Dermis blood vessel endothelial cell (primary cell): ENCODE measurements at regions not wholly inside any gene's neighbourhood (a gene's known extent, or its start where the extent isn't known, plus 50 kb on each side); places are given as distances from the start of the nearest gene placed in this dataset.

Experiments used
- DNase-seq: peaks from one replicate; pipeline ENCODE4 v3.0.0; 2010

DNA sequence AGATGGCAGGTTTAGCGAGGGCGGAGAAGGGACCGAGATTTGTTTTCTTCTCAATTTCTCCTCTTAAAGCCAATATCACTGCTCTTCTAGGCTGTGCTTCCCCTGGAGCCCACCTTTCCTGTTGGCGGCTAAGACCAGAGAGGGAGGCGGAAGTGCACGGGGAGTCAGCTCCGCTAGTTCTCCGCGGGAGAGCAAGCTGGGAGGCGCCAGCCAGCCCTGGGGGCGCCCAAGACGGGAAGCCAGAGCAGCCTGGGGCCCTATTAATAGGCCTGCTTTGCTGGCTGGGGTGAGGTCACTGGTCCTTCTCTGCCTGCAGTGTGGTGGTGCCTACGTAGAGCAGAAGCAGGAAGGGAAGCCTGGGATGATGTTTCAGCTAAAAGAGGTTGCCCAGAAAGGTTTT, 61.6 kb downstream of the LSM5 start:
- no peak for DNase-seq

DNA sequence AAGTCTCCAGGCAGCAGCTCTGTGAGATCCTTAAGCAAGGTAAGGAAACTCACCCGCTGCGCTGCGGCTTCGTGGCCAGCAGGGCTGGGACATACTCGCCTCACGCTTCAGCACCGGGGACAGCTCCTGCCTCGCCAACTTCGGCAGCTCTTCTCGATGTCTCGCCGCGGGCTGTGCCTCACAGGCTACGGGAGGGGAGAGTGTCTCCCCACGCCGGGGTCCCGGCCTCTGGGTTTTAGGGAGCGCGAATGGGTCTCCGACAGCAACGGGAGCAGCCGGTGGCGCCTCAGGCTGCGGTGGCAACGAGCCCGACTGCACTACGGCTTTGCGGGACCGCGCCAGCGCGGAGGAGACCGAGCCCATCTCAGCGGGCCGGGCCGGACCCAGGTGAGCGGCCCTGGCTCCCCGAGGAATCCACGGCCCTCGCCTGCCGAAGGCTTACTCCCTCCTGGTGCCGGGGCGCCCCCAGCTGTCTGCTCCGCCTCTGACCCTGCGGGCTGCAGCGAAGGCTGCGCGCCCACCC, 62.4 kb downstream of the LSM5 start:
- peak; percentile 93 for DNase-seq

DNA sequence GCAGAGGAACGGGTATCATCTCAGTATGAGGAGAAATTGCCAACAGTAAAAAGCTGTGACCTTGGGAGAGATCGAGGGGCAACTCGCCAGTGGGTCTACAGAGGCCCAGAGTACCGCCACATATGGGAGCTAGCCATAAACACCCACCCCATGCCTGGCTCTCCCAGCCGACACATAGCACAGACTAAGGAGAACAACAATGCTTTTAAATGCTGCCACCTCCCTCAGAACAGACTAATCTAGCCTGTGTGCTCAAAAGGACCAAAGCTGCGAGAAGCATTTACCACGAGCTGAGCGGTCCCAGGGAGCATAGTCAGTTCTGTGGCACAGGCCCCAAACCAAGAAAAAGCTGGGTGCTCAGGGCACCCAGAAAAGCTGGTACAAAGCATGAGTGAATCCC, 73.3 kb downstream of the LSM5 start:
- DNase-seq: no peak

DNA sequence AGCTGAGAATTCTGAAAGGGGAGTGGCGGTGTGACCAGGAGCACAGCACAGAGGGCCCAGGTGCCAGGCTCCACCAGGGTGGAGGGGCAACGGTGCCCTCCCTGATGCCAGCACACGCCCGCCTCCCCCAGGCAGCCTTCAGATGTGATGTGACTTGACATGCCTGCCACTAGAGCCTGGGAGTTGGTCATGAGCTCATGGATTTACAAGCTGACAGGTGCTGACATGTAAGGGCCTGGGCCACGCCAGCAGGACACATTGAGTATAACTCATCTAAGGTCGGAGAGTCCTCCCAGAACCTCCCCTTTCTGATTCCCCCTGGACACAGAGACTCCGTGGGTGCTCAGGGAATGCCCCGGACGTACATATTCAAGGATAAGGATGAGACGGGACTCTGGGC, 74.2 kb downstream of the LSM5 start:
- DNase-seq: no peak

DNA sequence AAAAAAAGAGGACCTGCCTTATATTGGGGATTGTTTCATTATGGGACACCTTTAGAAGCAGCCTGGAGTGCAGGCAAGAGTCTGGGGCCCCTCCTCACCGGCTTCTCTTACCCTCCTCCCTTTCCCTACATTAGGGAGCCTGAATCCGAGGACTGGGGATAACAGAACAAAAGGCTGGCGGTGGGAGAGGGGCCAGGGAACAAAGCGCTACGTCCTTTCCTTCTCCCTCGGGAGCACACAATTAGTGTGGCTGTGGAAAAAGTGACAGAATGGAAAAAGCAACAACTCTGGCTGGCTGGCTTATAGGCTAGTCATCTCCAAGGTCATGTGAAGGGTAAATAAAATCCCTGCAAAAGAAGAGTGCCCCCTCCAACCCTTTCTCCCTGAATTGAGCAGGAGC, 74.7 kb downstream of the LSM5 start:
- DNase-seq: no peak

DNA sequence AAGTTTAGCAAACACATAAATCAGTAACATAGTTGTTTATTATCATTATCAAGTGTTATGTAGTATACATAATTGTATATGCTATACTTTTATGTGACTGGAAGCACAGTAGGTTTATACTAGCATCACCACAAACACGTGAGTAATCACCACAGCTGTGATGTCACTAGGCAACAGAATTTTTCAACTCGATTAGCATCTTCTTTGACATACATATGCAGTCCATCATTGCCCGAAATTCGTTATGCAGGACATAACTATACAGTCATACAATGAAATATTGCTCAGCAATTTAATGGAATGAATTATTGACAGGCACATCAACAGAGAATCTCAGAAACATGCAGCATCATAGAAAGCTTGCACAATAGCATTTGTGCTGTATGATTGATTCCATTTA, 77.7 kb downstream of the LSM5 start:
- no peak for DNase-seq

DNA sequence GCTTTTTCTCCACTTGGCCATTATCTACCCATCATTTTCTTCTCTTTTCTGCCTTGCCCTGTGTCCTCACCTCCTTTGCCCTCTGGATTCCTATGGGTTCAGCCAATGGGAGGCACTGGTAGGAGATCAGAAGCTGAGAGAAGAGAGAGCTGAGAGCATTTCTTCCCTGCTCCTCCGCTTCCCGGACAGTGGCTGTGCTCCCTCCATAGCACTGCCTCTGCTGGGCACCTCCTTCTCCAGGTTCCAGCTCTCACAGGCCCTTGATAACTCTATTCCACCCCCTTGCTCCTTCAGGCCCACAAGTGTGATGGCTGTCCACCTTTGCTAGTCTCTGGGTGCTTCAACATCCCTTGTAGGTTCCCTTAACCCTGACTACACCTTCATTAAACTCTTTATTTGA, 79.6 kb downstream of the LSM5 start:
- DNase-seq: no peak

DNA sequence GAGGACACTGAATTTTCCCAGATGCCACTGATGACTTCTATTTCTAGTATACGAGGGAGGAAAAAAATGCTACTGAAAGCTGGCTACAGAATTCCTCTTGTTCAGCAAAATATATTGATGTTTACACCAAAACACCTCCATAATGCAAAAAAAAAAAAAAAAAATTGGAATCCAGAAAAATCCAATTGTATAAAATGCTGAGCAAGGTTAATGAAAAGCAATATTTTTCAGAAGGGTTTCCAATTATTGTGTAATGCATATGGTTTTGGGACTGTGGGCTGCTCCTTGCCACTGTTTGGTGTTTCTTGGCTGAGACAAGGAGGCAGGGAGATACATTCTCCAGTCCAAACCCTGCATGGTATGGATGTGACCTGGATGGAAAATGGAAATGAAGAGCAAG, 83.8 kb downstream of the LSM5 start:
- no peak for DNase-seq

DNA sequence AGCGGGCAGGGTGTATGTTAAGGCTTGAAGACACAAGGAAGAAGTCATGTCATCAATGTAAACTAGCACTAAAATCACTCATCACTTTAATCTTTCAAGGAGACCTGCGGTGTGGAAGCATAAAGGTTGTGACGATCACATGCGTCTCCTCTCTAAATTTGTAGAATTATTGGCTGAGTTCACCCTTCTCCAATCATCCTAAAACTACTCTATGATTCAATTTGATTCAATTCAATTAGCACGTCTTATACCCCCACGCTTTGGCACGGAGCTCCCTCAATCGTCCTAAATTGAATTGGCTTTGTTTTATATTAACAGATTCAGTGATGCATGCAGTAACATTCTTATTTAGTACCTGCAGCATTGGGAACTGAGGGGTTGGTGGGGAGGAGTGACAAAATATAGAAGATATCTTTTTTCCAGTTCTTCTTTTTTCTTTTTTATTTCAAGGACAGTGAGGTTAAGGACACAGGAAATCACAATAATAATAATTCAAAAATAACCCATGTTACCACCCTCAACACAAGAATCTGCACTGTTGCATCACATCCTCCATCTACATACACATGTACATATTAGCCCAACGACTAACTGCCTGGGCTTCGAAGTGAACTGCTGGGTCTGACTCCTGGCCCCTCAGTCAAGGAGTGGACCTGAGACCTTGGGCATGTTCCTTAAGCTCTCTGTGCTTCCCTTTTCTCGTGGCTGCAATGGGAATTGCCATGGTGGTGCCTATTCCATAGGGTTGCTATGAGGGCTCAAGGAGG, 86.5 kb downstream of the LSM5 start:
- no peak for DNase-seq

DNA sequence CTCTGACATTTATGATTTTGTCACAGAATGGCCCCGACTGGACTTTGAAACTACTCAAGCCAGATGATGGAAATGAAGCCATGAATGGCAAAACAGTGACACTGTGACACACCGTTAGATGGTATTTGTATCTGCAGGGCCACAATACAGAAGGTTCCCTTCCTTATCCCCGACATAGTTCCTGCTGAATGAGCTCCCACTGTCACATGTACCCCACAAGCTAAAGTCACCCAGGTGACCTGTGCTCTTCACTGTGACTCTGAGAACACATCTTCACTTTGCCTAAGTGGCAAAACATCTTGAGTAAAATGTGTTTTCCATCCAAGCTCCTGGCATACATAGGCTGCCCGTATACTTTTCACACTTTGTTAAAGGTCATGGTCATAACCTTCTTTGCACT, 89.5 kb downstream of the LSM5 start:
- no peak for DNase-seq

DNA sequence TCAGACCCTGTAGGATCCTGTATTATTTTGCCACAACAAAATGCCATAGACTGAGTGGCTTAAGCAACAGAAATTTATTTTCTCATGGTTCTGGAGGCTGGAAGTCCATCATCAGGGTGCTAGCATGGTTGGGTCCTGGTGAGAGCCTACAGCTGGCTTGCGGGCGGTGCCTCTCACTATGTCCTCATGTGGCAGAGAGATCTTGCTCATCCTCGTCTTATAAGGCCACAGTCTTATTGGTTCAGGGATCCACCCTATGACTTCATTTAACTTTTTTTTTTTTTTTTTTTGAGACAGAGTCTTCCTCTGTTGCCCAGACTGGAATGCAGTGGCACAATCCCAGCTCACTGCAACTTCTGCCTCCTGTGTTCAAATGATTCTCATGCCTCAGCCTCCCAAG, 90.9 kb downstream of the LSM5 start:
- DNase-seq: no peak

DNA sequence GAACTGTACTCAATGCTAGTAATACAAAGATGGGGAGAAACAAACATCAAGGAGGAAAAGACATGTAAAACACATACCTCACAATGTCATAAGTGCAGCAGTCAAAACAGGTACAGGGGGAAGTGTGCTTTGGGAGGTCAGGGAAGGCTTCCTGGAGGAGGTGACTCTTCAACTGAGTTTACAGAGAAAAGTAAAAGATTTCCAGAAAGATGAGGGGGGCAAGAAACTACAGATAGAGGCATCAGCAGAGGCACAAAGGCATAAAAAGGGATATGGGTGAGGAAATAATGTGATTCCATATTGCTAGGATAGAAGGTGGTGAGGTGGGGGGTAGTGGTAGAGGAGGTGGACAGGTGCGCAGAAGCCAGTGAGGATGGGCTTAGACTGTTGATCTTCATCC, 95.0 kb downstream of the LSM5 start:
- DNase-seq: no peak

DNA sequence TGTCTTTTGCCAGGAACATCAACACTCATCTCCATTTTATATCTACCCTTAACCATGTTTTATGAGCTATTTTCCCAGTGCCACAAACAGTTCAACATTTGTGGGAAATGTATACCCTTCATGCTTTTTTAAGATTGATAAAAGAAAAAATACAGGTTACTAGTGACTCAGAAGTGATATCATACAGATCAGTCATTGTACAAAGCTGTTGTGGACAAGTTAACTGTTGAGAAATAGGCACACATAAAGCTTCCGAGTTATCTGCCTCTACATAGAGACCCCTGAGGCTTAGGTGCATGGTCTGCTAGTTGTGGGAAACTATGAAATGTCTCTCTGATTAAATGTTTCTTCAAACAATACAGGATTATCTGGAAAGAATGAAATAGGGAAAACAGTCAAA, 96.3 kb downstream of the LSM5 start:
- no peak for DNase-seq

DNA sequence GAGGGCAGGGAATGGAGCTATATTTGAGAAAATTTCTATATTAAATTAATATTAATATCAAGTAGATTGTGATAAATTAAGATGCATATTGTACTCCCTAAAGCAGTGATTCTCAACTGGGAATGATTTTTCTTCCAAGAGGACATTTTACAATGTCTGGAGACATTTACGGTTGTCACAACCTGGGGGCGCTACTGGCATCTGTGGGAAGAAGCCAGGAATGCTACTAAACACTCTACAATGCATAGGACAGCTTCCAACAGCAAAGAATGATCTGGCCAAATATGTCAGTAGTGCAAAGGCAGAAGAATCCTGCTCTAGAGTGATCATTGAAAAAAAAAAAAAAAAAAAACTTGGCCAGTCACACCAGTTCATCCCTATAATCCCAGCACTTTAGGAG, 100.0 kb downstream of the LSM5 start:
- DNase-seq: no peak

DNA sequence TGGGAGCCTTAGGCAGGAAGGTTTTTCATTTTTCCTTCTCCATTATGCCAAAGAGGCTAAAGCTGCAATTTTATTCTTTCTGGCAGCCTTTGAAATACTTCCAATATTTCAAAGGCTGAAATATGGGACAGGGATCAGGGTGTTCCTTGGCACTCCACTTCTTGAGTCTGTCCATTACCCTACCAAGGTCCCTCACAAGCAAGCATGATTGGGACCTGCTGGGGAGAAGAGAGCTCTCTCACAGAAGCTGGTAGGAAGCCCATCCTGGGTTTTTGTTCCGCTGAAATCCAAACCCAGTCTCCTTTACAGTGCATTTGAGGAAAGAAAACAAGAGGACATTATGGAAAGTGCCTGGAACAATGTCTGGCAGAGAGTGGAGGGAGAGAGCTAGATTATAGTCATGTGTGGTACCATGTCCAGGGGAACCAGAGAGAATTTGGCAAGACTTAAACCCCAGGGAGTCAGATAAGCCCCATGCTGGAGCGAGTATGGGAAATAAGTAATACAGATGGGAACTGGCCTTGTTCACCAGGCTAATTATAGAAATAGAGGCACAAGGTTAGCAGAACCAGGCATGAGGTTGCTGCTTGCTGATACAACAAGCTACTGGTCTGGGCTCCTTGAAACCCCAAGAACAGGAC, 104.7 kb downstream of the LSM5 start:
- no peak for DNase-seq

DNA sequence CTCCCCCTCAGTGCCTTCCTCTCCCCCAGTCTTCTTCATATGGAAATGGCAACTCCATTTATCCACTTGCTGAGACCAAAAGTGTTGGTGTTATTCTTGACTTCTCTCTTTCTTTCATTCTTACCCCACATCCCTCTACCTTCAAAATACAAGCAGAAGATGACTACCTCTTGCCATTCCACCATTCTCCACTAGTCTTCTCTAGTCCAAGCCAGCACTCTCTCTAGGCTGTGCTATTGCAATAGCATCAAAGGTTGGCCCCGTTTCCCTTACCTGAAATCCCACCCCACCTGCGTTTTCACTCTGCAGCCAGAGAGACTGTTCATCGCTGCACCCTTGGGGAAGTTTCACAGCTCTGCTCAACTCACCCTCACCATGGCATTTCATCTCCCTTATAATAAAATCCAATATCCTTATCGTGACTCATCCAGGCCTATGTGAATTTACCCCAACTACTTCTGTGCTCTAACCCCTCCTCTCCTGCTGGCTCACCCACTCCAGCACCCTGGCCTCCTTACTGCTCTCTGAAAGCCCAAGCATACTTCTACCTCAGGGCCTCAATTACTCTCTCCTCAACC, 109.1 kb downstream of the LSM5 start:
- no peak for DNase-seq

DNA sequence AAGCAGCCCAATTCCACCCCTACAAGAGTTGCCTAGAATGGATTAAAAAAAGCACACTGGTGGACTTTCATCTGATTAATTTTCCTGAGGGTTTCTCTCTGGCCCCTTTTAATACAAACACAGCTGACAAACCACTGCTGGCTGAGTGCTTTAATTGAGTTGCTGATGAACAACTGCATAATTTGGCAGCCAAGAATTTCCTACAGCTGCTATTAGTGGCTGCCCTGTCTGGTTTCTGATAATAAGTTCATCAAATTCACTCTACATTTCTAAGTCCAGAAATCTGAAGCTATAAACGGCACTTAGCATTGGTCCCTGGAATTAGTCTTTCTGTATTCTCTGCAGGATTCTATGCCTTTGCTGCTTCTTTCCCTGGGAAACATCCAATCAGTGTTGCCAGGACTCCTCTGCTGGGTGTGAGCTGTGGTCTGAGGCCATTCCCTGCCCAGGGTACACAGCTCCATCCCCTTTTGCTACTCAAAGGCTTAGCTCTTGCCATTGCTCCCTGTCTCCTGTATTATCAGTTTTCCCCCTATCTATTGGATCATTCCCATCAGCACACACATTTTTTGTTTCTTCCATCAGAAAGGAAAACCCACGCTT, 110.6 kb downstream of the LSM5 start:
- DNase-seq: no peak

DNA sequence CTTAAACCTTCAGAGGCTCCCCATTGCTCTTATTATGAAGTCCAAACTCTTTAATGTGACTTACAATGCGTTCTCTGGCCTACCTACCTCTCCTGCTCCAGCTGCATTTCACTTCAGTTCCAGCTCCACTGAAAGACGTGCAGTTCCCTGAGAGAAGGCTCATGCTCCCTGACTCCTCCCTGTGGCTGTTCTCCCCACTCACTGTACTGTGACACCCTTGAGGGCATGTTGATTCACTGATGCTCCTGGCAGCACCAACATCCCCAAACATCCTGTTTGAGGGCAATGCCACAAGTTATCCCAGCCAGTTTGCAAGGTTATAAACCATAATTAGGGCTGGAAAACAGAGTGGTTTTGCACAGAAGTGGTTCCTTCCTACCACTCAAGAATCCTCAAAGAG, 111.2 kb downstream of the LSM5 start:
- no peak for DNase-seq

DNA sequence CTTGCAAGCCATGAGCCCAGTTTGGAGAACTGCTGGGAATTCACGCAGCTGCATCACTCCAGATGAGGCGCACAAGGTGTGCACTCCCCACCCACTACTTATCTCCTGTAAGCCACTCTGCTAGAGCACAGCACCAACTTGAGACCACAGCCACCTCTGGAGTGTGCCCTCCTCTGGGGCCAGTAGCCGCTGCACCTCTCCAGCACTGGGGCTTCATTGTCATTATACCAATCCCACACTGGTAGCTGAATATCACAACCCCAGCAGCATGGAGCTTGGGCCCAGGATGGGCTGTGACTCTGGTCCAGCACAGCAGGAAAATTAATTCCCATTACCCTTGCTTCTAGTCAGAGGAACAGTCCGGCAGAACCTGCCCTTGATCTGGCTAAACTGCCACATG, 125.6 kb downstream of the LSM5 start:
- DNase-seq: no peak

DNA sequence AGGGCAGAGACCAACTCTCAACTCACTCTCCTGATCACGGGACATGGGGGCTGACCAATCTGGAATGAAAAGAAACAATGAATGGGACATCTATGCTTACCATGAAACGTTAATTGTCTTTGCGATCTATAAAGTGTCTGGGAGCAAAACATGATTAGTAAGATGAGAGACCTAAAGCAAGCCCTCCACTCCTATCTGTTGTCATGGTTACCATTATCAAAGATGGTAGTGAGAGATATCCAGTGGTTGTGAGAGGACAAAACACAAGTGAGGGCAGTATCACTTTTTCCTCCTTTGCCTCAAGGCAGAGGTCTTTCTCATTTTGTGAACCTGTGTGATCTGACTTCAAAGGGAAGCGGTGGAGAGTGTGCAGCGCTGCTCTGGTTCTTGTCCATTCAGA, 130.1 kb downstream of the LSM5 start:
- no peak for DNase-seq

DNA sequence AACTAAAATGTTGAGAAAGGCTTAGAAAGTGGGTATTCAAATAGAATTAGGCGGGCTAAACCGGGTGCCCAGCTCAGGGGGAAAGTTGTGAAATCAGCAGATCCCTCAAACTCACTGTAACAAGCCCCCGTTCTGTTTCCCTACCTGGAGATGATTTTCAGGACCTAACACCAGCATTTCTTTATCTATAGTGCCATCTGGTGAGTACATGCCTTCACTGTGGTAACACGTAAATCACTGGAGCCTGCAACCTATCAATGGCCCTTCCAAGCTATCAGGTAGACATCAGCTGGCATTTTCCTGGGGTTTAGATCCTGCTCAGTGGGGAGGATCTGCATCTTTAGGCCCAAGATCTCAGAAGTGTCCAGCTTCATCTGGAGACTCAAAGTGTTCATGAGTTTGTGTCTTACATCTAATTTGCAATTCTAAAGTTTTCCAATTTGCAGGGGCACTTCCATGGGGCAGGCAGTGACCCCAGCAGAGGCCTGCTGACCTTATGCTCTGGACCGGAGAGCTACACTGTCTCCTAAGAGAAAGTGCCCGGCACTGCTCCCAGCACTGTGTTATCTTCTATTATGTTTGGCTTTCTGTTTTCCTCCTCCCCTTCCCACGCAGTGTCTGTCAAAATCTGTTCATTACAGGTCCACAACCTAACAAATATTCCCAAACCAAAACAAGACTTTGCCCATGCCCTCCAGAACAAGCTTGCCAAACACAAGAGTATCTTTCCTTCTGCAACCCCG, 132.5 kb downstream of the LSM5 start:
- DNase-seq: no peak

DNA sequence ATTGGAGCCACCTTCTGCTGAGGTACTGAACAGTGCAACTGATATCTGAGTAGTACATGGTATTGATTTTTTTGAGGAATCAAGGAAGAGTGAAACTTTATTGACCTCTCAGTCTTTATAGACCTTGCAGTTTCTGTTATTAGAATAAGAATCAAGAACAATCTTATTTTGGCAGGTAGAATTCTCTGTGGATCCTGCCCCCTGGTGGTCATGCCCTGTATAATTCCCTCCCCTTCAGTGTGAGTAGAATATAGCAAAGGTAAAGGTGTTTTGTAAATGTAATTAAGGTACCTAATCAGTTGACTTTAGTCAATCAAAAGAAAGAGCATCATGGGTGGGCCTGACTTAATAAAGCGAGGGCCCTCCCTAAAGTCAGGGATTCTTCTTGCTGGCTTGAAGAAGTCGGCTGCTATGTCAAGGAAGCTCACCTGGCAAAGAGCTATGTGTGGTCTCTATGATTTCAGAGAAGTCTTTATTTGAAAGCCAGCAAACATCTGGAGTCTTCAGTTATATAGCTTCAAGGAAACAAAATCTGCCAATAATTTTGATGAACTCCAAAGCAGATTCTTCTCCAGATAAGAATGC, 142.8 kb downstream of the LSM5 start:
- peak; percentile 54 for DNase-seq

DNA sequence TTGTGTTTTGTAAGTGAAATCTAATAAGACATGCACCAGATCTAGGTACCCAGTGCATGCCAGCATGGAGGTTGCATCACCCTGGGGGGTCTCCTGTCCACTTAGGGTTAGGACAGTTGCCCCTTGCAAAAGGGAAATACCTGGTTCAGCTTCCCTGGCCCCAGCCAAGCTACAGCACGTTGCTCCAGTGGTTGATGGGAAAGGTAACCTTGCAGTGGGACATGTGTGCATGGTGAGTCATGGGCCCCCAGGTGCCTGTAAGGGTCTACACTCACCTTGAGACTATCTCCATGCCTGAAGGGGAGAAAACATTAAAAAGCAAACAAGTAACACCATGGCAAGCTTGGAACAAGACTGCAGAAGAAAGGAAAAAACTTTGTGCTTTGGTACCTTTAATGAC, 143.9 kb downstream of the LSM5 start:
- DNase-seq: no peak
